Epithelial cell of proximal tubule (primary cell): ENCODE measurements at regions not wholly inside any gene's neighbourhood (a gene's known extent, or its start where the extent isn't known, plus 50 kb on each side); places are given as distances from the start of the nearest gene placed in this dataset.

Experiments used
- DNase-seq: peaks from one replicate; pipeline ENCODE4 v3.0.0-alpha.2; 2011; ENCODE audit warnings: low read depth
- H3K4me3 ChIP-seq: 2 replicates; pipeline ENCODE4 v1.5.1; 2011; ENCODE audit warnings: low read depth, mild to moderate bottlenecking, low read length
- TF ChIP-seq, protein P1 (sequence below): conservative IDR thresholded peaks from 2 replicates; pipeline ENCODE4 v1.5.1; 2012; ENCODE audit warnings: low read depth, mild to moderate bottlenecking, low read length

DNA sequence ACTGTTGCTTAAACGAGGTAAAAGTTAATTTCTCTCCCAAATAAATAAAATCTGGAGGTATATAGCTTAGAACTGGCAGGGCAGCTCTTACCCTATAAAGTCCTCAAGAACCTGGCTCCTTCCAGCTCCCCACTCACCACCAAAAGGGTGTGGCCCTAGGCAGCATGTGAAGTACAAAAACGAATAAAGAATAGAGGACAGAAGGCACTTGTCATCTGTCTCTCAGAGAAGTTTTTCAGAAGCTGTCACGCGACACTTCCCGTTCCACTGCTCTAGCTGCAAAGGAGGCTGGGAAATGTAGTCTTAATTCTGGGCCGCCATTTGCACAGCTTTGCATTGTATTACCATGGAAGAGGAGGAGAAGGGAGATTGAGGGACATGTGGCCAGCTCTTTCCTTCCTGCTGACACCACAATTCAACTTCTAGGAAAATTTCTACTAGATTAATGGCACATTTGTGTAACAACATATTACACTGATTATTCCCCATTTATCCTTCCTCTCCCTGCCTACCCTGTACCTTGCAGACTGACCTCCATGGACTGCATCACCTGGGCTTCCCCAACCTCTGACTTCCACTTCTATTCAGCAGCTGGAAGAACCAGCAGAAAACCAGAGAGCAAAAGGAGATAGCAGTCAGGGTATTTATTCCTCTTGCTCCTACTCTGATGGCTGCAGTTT lies 62.2 kb downstream of the CCDC71L start:
- DNase-seq: peak; percentile 31
- peak overlapping the region; percentile 53 for H3K4me3 ChIP-seq
- TF ChIP-seq, protein P1, sequence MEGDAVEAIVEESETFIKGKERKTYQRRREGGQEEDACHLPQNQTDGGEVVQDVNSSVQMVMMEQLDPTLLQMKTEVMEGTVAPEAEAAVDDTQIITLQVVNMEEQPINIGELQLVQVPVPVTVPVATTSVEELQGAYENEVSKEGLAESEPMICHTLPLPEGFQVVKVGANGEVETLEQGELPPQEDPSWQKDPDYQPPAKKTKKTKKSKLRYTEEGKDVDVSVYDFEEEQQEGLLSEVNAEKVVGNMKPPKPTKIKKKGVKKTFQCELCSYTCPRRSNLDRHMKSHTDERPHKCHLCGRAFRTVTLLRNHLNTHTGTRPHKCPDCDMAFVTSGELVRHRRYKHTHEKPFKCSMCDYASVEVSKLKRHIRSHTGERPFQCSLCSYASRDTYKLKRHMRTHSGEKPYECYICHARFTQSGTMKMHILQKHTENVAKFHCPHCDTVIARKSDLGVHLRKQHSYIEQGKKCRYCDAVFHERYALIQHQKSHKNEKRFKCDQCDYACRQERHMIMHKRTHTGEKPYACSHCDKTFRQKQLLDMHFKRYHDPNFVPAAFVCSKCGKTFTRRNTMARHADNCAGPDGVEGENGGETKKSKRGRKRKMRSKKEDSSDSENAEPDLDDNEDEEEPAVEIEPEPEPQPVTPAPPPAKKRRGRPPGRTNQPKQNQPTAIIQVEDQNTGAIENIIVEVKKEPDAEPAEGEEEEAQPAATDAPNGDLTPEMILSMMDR: no peak

DNA sequence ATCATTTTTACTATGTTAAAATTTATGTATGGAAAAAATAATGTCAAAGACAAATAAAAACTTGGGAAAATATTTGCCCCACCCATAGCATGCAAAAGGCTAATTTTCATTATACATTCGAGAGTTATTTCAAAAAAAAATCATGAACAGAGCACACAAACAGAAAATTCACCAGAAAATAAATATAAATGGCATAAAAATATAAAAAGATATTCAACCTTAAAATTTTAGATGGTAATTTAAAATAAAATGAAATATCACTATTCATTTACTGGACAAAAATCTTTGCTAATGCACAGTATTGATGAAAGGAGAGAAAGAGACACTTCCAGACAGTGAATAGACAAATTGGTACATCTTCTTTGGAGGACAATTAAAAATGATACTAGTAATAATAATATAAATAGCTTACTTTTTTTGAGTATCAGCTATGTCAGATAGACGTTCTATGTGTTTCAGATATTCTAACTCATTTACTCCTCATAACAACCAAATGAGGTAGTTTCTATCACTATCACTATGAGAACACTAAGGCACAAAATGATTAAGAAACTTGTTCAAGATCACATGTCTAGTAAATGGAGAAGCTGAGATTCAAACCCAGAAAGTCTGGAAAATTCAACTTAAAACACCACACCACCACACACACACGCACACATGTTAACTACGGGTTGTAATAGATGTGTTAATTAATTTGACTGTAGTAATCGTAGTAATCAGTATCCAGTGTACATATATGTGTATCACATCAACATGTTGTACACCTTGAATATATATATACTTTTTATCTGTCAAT lies 63.0 kb downstream of the CCDC71L start:
- DNase-seq: no peak

DNA sequence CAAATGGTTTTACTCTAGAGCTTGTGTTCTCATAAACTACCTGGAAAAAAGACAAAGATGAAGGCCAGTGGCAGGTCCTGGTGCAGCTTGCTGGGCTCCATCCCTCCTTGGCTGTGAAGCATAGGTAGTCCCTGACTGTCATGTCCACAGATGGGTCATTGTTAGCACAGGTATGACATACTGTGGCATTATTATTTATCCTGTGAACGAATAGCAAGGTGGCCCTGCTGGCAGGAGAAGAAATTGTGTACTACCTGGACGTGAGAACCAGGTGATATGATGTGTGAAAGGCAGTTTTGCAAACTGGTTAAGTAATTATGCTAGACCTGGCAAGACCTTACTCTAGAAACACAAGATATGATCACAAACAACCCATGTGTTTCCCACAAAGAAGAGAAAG lies 63.9 kb downstream of the CCDC71L start:
- H3K4me3 ChIP-seq: no peak overlapping the region
- TF ChIP-seq, protein P1: no peak
- no peak for DNase-seq

More for the DNA sequence above, 63.0 kb downstream of the CCDC71L start:
- TF ChIP-seq, protein P1: no peak
- H3K4me3 ChIP-seq: peak overlapping the region; percentile 53

DNA sequence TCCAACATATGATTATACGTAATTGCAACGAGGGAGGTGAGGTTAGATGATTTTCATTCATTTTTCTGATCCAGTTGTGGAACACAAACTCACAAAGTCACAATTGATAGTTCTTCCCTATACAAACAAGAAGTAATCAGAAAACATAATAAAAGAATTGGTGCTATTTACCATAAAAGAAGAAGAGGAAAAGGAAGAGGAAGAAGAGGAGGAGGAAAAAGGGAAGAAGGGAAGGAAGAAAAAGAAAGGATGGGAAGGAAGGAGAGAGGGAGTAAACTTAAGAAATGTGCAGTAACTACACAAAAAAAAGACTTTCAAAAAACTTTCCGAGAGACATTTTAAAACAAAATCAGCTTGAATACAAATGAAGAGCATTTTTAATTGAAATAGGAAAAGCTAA lies 65.0 kb downstream of the CCDC71L start:
- DNase-seq: no peak
- TF ChIP-seq, protein P1: no peak
- no peak overlapping the region for H3K4me3 ChIP-seq

DNA sequence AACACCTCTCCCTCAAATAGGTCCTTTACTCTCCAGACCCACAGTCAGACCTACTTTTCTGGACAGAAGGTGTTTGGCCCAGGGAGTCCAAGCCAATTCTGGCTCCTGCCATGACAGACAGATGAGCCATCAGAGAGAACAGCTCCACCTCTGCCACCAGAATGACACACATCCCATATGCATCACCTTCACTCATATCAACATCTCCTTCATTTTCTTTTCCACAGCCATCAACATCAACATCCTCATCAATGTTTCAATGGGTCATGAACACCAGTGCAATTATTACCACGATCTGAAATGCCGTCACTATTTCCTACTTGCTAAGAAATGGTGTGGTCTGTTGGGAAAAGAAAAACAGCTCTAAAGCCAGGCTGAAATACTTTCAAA lies 67.9 kb downstream of the CCDC71L start:
- DNase-seq: no peak
- H3K4me3 ChIP-seq: no peak overlapping the region
- TF ChIP-seq, protein P1: no peak

DNA sequence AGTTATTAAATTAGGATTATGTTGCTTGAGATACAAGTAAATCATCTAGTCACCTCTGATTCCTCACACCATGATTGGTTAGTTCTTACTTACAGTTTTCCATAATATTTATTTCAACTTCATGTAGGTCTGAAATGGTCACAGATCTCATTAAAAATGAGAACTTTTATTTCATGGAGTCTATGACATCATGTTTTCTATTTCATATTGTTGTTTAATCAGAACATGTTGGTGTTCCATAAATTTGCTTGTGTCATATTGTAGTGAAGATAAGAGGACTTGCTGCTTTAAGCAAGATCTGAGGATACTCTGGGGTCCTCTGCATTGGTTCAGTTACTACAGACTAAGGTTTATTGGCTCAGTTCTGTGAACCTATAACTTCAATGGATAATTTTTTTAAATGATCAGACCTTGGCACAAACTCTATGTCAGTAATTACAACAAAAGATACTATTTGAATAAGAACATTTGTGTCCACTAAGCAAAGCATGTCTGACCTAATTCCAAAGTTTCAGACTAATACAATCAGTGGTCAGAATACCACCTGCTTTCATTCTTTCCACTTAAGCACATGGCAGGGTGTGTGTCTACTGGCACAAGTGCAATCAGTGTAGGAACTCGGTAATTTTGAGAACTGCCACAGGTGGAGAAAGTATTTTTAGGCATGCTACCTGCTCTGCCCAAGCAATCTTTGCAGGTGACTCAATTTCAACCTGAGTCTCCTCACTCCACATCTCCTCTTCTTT lies 68.5 kb downstream of the CCDC71L start:
- TF ChIP-seq, protein P1: no peak
- H3K4me3 ChIP-seq: no peak overlapping the region
- no peak for DNase-seq
